Ectodermal cell (in vitro differentiated cells): ENCODE measurements at regions not wholly inside any gene's neighbourhood (a gene's known extent, or its start where the extent isn't known, plus 50 kb on each side); places are given as distances from the start of the nearest gene placed in this dataset.

ENCODE experiments used
- H3K27ac ChIP-seq: 2 replicates; pipeline ENCODE4 v1.7.0; 2013; ENCODE audit warnings: mild to moderate bottlenecking, low read depth, low read length; ENCODE audit not compliant: insufficient read depth, poor library complexity, severe bottlenecking
- H3K27me3 ChIP-seq: 2 replicates; pipeline ENCODE4 v1.7.0; 2013; ENCODE audit warnings: mild to moderate bottlenecking, low read length; ENCODE audit not compliant: insufficient read depth, control insufficient read depth, poor library complexity, severe bottlenecking
- H3K36me3 ChIP-seq: one replicate; pipeline ENCODE4 v1.7.0; 2013; ENCODE audit warnings: low read length; ENCODE audit not compliant: control insufficient read depth, insufficient read depth
- H3K4me1 ChIP-seq: one replicate; pipeline ENCODE4 v1.7.0; 2013; ENCODE audit warnings: low read length; ENCODE audit not compliant: control insufficient read depth, insufficient read depth
- H3K4me3 ChIP-seq: 2 replicates; pipeline ENCODE4 v1.7.0; 2013; ENCODE audit warnings: low read depth, low read length, control low read depth; ENCODE audit not compliant: insufficient read depth
- H3K9me3 ChIP-seq: 2 replicates; pipeline ENCODE4 v1.7.0; 2013; ENCODE audit warnings: mild to moderate bottlenecking, low read length, moderate library complexity; ENCODE audit not compliant: control insufficient read depth
- WGBS, 2 experiments: methylation state at CpG; one replicate each; pipeline ENCODE4 v1.1.7; 2013; ENCODE audit warnings: missing lambda C conversion rate in 2 of 2; 5-methylcytosine and 5-hydroxymethylcytosine counted together

DNA sequence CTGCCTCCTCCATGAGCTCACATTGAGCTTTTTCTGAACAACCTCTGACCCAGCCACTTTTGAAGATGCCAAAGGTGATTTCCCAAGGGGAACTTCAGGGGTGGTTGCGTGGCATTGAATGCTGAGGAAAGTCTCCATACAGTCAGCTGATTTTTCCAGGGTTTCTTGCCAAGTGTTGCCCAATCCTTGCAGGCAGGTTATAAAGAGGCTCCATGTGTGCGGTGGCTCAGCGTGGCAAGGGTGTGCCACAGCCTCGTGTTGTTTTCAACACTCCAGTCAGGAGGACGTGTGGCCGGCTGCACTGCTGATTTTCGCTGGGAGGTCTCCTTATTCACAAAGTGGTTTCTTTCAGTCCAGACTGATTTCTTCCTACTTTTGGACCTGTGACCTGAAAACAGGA lies 81.4 kb upstream of the GATA6 start:
- Histone ChIP-seq H3K36me3 (no peaks in the 10 kb centered on the region), H3K27me3 (no peaks in the 10 kb centered on the region), H3K4me3 (no peak overlapping the region), H3K9me3 (no peaks in the 10 kb centered on the region), H3K4me1 (peaks cover 3% of the 10 kb centered on the region), H3K27ac (no peak overlapping the region)
- WGBS, 2 experiments: 91 to 96% methylated on average over 7 of the region's 7 CpGs

GRCh38 chr18:22088996-22089640 lies 80.3 kb upstream of the GATA6 start:
- H3K4me3 ChIP-seq: no peak overlapping the region
- no peaks in the 10 kb centered on the region for H3K9me3 ChIP-seq
- H3K4me1 ChIP-seq: peaks cover 3% of the 10 kb centered on the region
- no peaks in the 10 kb centered on the region for H3K36me3 ChIP-seq
- 92 to 93% methylated on average over 12 of the region's 12 CpGs for WGBS, 2 experiments
- no peak overlapping the region for H3K27ac ChIP-seq
- no peaks in the 10 kb centered on the region for H3K27me3 ChIP-seq

- Histone ChIP-seq H3K27ac (no peak overlapping the region), H3K27me3 (no peaks in the 10 kb centered on the region), H3K4me3 (no peak overlapping the region), H3K36me3 (no peaks in the 10 kb centered on the region), H3K9me3 (no peaks in the 10 kb centered on the region), H3K4me1 (peaks cover 3% of the 10 kb centered on the region)
- 100% methylated on average over 1 of the region's 2 CpGs for WGBS, 2 experiments
Measured at GRCh38 chr18:22091341-22091740, 78.0 kb upstream of the GATA6 start.

GRCh38 chr18:22093731-22094357 lies 75.5 kb upstream of the GATA6 start:
- H3K27ac ChIP-seq: no peak overlapping the region
- H3K36me3 ChIP-seq: no peaks in the 10 kb centered on the region
- H3K4me3 ChIP-seq: no peak overlapping the region
- peaks cover 3% of the 10 kb centered on the region for H3K4me1 ChIP-seq
- H3K27me3 ChIP-seq: no peaks in the 10 kb centered on the region
- 95 to 96% methylated on average over 12 of the region's 12 CpGs for WGBS, 2 experiments
- no peaks in the 10 kb centered on the region for H3K9me3 ChIP-seq

DNA sequence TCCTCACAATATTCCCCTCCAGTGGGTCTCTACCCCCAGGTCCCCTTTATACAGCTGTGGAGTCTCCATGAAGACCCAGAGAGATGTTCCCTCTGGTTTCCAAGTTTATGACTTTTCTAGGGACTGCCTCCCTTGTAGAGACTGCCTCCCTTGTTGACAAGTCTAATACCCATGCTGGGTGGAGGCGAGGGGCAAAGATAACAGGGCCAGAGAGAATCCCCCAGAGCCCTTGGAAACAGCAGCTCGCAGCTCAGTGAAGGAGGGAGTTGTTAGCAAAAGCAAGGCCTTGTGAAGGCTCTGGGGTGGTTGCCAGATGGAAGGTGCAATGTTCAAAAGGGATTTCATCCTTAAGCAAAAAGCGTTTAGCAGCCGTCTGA lies 75.0 kb upstream of the GATA6 start:
- no peak overlapping the region for H3K4me3 ChIP-seq
- no peaks in the 10 kb centered on the region for H3K27me3 ChIP-seq
- no peaks in the 10 kb centered on the region for H3K9me3 ChIP-seq
- no peak overlapping the region for H3K27ac ChIP-seq
- no peaks in the 10 kb centered on the region for H3K36me3 ChIP-seq
- 83 to 88% methylated on average over 4 of the region's 4 CpGs for WGBS, 2 experiments
- H3K4me1 ChIP-seq: peaks cover 3% of the 10 kb centered on the region

DNA sequence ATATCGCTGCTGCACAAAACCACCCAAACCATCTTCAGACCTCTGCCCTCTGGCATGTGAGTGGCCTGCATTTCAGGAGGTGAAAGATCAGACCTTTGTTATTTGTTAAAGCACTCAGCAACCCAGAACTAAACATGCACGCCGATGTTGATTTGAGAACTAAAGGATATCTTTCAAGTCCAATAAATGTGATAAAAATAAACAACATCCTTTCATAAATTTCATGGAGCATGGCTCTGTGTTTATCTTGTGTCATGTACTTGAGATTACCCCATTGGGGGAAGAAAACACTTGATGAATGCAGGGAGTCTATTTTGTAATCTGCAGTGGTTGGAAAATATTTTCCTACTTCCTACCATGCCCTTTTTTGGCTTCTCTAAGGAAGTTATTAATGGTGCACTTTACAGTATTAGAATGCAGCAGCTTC lies 70.8 kb upstream of the GATA6 start:
- H3K36me3 ChIP-seq: no peaks in the 10 kb centered on the region
- no peak overlapping the region for H3K4me3 ChIP-seq
- no peaks in the 10 kb centered on the region for H3K27me3 ChIP-seq
- no peaks in the 10 kb centered on the region for H3K9me3 ChIP-seq
- no peak overlapping the region for H3K27ac ChIP-seq
- H3K4me1 ChIP-seq: peaks cover 3% of the 10 kb centered on the region
- 93 to 98% methylated on average over 1 to 3 of the region's 3 CpGs for WGBS, 2 experiments

- Histone ChIP-seq H3K36me3 (no peaks in the 10 kb centered on the region), H3K4me1 (no peaks in the 10 kb centered on the region), H3K27me3 (no peaks in the 10 kb centered on the region), H3K27ac (no peak overlapping the region), H3K9me3 (no peaks in the 10 kb centered on the region), H3K4me3 (no peak overlapping the region)
- WGBS, 2 experiments: 94 to 99% methylated on average over 1 to 2 of the region's 2 CpGs
Measured at GRCh38 chr18:22099925-22100324, 69.5 kb upstream of the GATA6 start.

- Histone ChIP-seq H3K4me1 (no peaks in the 10 kb centered on the region), H3K9me3 (no peaks in the 10 kb centered on the region), H3K36me3 (no peaks in the 10 kb centered on the region), H3K27me3 (no peaks in the 10 kb centered on the region), H3K4me3 (no peak overlapping the region), H3K27ac (no peak overlapping the region)
- WGBS, 2 experiments: 86 to 88% methylated on average over 4 of the region's 4 CpGs
Measured at GRCh38 chr18:22101731-22102130, 67.7 kb upstream of the GATA6 start.

GRCh38 chr18:22102953-22103646 lies 66.3 kb upstream of the GATA6 start:
- no peaks in the 10 kb centered on the region for H3K36me3 ChIP-seq
- H3K4me1 ChIP-seq: no peaks in the 10 kb centered on the region
- H3K27me3 ChIP-seq: no peaks in the 10 kb centered on the region
- no peaks in the 10 kb centered on the region for H3K9me3 ChIP-seq
- WGBS, 2 experiments: 87 to 89% methylated on average over 7 of the region's 7 CpGs
- no peak overlapping the region for H3K4me3 ChIP-seq
- no peak overlapping the region for H3K27ac ChIP-seq

GRCh38 chr18:22103647-22104031 lies 65.8 kb upstream of the GATA6 start:
- H3K4me1 ChIP-seq: no peaks in the 10 kb centered on the region
- WGBS, 2 experiments: 90 to 91% methylated on average over 6 of the region's 6 CpGs
- H3K4me3 ChIP-seq: no peak overlapping the region
- no peaks in the 10 kb centered on the region for H3K36me3 ChIP-seq
- no peak overlapping the region for H3K27ac ChIP-seq
- H3K9me3 ChIP-seq: no peaks in the 10 kb centered on the region
- no peaks in the 10 kb centered on the region for H3K27me3 ChIP-seq
